SK-N-SH (cell line): ENCODE measurements at regions not wholly inside any gene's neighbourhood (a gene's known extent, or its start where the extent isn't known, plus 50 kb on each side); places are given as distances from the start of the nearest gene placed in this dataset.

Experiments used
- CTCF ChIP-seq: fragments of 200-600 bp; sonication (generic); IDR thresholded peaks from 2 replicates; pipeline ENCODE4 v1.6.1; 2017; ENCODE audit warnings: antibody characterized with exemption, mild to moderate bottlenecking, moderate library complexity
- NFIC ChIP-seq: IDR thresholded peaks from 2 replicates; pipeline ENCODE4 v1.4.0; 2012; ENCODE audit warnings: borderline replicate concordance

- TF ChIP-seq CTCF (no peak), NFIC (no peak)
Measured at GRCh38 chr6:54535568-54535967, 227.3 kb downstream of the TINAG start.
